DOHH2 (cell line): ENCODE measurements at regions not wholly inside any gene's neighbourhood (a gene's known extent, or its start where the extent isn't known, plus 50 kb on each side); places are given as distances from the start of the nearest gene placed in this dataset.

Source experiments
- H3F3A ChIP-seq: fragments of 200-600 bp; sonication (generic), shearing (Covaris generic); 2 replicates; pipeline ENCODE4 v1.6.0; 2016; ENCODE audit warnings: antibody characterized with exemption, mild to moderate bottlenecking; ENCODE audit not compliant: control insufficient read depth, insufficient read depth
- H3K27ac ChIP-seq: fragments of 200-600 bp; sonication (generic); 2 replicates; pipeline ENCODE4 v1.5.1; 2014; ENCODE audit warnings: low read depth, mild to moderate bottlenecking, low read length, moderate library complexity
- H3K27me3 ChIP-seq: fragments of 200-600 bp; sonication (generic); 2 replicates; pipeline ENCODE4 v1.6.1; 2014; ENCODE audit warnings: mild to moderate bottlenecking, low read length, mixed read lengths; ENCODE audit not compliant: control insufficient read depth
- H3K36me3 ChIP-seq: fragments of 200-600 bp; sonication (generic); 2 replicates; pipeline ENCODE4 v1.6.1; 2014; ENCODE audit warnings: mild to moderate bottlenecking, low read length, moderate library complexity, mixed read lengths; ENCODE audit not compliant: control insufficient read depth
- H3K4me1 ChIP-seq: fragments of 200-600 bp; sonication (generic); 2 replicates; pipeline ENCODE4 v1.6.1; 2014; ENCODE audit warnings: mild to moderate bottlenecking, low read length, mixed read lengths; ENCODE audit not compliant: control insufficient read depth
- H3K4me2 ChIP-seq: fragments of 200-600 bp; sonication (generic); 2 replicates; pipeline ENCODE4 v1.6.0; 2014; ENCODE audit warnings: mild to moderate bottlenecking, low read length, moderate library complexity
- H3K4me3 ChIP-seq: fragments of 200-600 bp; sonication (generic); 2 replicates; pipeline ENCODE4 v1.5.1; 2014; ENCODE audit warnings: mild to moderate bottlenecking, low read length, mixed read lengths
- H3K79me2 ChIP-seq: fragments of 200-600 bp; sonication (generic); 2 replicates; pipeline ENCODE4 v1.6.1; 2014; ENCODE audit warnings: mild to moderate bottlenecking, low read length, mixed read lengths; ENCODE audit not compliant: control insufficient read depth
- H3K9me2 ChIP-seq: fragments of 200-600 bp; sonication (generic); replicated peaks from 2 replicates; pipeline ENCODE4 v1.6.1; 2014; ENCODE audit warnings: mild to moderate bottlenecking, low read length, mixed read lengths; ENCODE audit not compliant: control insufficient read depth
- H3K9me3 ChIP-seq: fragments of 200-600 bp; sonication (generic); 2 replicates; pipeline ENCODE4 v1.6.1; 2014; ENCODE audit warnings: antibody characterized with exemption, low read length, mixed read lengths; ENCODE audit not compliant: control insufficient read depth, insufficient read depth
- H4K20me1 ChIP-seq: fragments of 200-600 bp; sonication (generic); 2 replicates; pipeline ENCODE4 v1.6.0; 2014; ENCODE audit warnings: low read depth, mild to moderate bottlenecking, antibody characterized with exemption, low read length, moderate library complexity; ENCODE audit not compliant: control insufficient read depth, insufficient read depth
- CTCF ChIP-seq: fragments of 200-600 bp; sonication (generic); IDR thresholded peaks from one replicate; pipeline ENCODE4 v1.5.1; 2014; ENCODE audit warnings: antibody characterized with exemption, mild to moderate bottlenecking, low read depth, low read length; ENCODE audit not compliant: poor library complexity, severe bottlenecking
- EZH2phosphoT487 ChIP-seq: fragments of 200-600 bp; sonication (generic); IDR thresholded peaks from 2 replicates; pipeline ENCODE4 v1.6.1; 2017; ENCODE audit warnings: borderline replicate concordance, mild to moderate bottlenecking, antibody characterized with exemption, low read length, moderate library complexity, mixed read lengths

- no peak overlapping the region for H3K27ac ChIP-seq
- H3K4me2 ChIP-seq, result no peak overlapping the region
- TF ChIP-seq EZH2phosphoT487, result no peak
- H4K20me1 ChIP-seq, result no peaks in the 10 kb centered on the region
- no peak overlapping the region for H3K4me3 ChIP-seq
- no peaks in the 10 kb centered on the region for H3K9me2 ChIP-seq
- H3K79me2 ChIP-seq, result no peaks in the 10 kb centered on the region
- H3K36me3 ChIP-seq, result no peaks in the 10 kb centered on the region
- H3F3A ChIP-seq, result no peaks in the 10 kb centered on the region
- no peaks in the 10 kb centered on the region for H3K27me3 ChIP-seq
- no peaks in the 10 kb centered on the region for H3K4me1 ChIP-seq
- no peaks in the 10 kb centered on the region for H3K9me3 ChIP-seq
These were observed 107.7 kb upstream of the ZNF32 start for GRCh38 chr10:43756341-43756740.

- H3K36me3 ChIP-seq, result no peaks in the 10 kb centered on the region
- H3F3A ChIP-seq, result no peaks in the 10 kb centered on the region
- no peaks in the 10 kb centered on the region for H3K9me2 ChIP-seq
- TF ChIP-seq EZH2phosphoT487, result no peak
- no peak for TF ChIP-seq CTCF
- no peaks in the 10 kb centered on the region for H3K79me2 ChIP-seq
- H3K9me3 ChIP-seq, result no peaks in the 10 kb centered on the region
- no peak overlapping the region for H3K4me3 ChIP-seq
- H4K20me1 ChIP-seq, result no peaks in the 10 kb centered on the region
- no peak overlapping the region for H3K27ac ChIP-seq
- H3K4me1 ChIP-seq, result no peaks in the 10 kb centered on the region
- H3K27me3 ChIP-seq, result no peaks in the 10 kb centered on the region
- no peak overlapping the region for H3K4me2 ChIP-seq
These were observed 106.0 kb upstream of the ZNF32 start for GRCh38 chr10:43754569-43755260.

GRCh38 chr10:43753397-43754061 is 104.8 kb upstream of the ZNF32 start:
- Histone ChIP-seq H3K4me3 (no peak overlapping the region), H3K4me2 (no peak overlapping the region), H3K9me3 (no peaks in the 10 kb centered on the region), H3K9me2 (no peaks in the 10 kb centered on the region), H3K79me2 (no peaks in the 10 kb centered on the region), H4K20me1 (no peaks in the 10 kb centered on the region), H3K4me1 (no peaks in the 10 kb centered on the region), H3F3A (no peaks in the 10 kb centered on the region), H3K36me3 (no peaks in the 10 kb centered on the region), H3K27ac (no peak overlapping the region), H3K27me3 (no peaks in the 10 kb centered on the region)
- TF ChIP-seq EZH2phosphoT487 (no peak), CTCF (no peak)

GRCh38 chr10:43752682-43753081 is 104.0 kb upstream of the ZNF32 start:
- H3K79me2 ChIP-seq, result no peaks in the 10 kb centered on the region
- H3F3A ChIP-seq, result no peaks in the 10 kb centered on the region
- no peaks in the 10 kb centered on the region for H3K9me3 ChIP-seq
- no peaks in the 10 kb centered on the region for H3K4me1 ChIP-seq
- H3K27me3 ChIP-seq, result no peaks in the 10 kb centered on the region
- no peak overlapping the region for H3K27ac ChIP-seq
- no peak overlapping the region for H3K4me3 ChIP-seq
- no peaks in the 10 kb centered on the region for H3K36me3 ChIP-seq
- no peaks in the 10 kb centered on the region for H3K9me2 ChIP-seq
- TF ChIP-seq CTCF (no peak), EZH2phosphoT487 (no peak)
- H4K20me1 ChIP-seq, result no peaks in the 10 kb centered on the region
- no peak overlapping the region for H3K4me2 ChIP-seq
